GM21381 (cell line): ENCODE measurements at regions not wholly inside any gene's neighbourhood (a gene's known extent, or its start where the extent isn't known, plus 50 kb on each side); places are given as distances from the start of the nearest gene placed in this dataset.

Experiments
- ATAC-seq: cut with Tn5 transposase; IDR thresholded peaks from one replicate; pipeline ENCODE4 v1.9.1; 2021; ENCODE audit warnings: mild to moderate bottlenecking, moderate library complexity; ENCODE audit not compliant: unreplicated experiment

GRCh38 chr5:175054243-175054642 is 329.9 kb downstream of the MSX2 start:
- no peak for ATAC-seq

- ATAC-seq, result no peak
Measured at GRCh38 chr5:175052351-175052750, 328.0 kb downstream of the MSX2 start.

- no peak for ATAC-seq
Measured at GRCh38 chr5:175047048-175047447, 322.7 kb downstream of the MSX2 start.

- no peak for ATAC-seq
Measured at GRCh38 chr5:175045820-175046219, 321.4 kb downstream of the MSX2 start.

GRCh38 chr5:175037820-175038219 is 313.4 kb downstream of the MSX2 start:
- ATAC-seq, result no peak

- ATAC-seq, result no peak
Measured at GRCh38 chr5:175035882-175036533, 311.6 kb downstream of the MSX2 start.

GRCh38 chr5:175034924-175035323 is 310.5 kb downstream of the MSX2 start:
- no peak for ATAC-seq

GRCh38 chr5:175032741-175033151 is 308.4 kb downstream of the MSX2 start:
- ATAC-seq, result no peak

- no peak for ATAC-seq
Measured at GRCh38 chr5:175032013-175032412, 307.6 kb downstream of the MSX2 start.

- no peak for ATAC-seq
Measured at GRCh38 chr5:175027390-175027789, 303.0 kb downstream of the MSX2 start.

GRCh38 chr5:175025077-175025476 is 300.7 kb downstream of the MSX2 start:
- ATAC-seq, result no peak

GRCh38 chr5:175021841-175022625 is 297.7 kb downstream of the MSX2 start:
- ATAC-seq, result no peak

- no peak for ATAC-seq
Measured at GRCh38 chr5:175021321-175021720, 296.9 kb downstream of the MSX2 start.

- no peak for ATAC-seq
Measured at GRCh38 chr5:175015028-175015685, 290.8 kb downstream of the MSX2 start.

- no peak for ATAC-seq
Measured at GRCh38 chr5:175013251-175013650, 288.9 kb downstream of the MSX2 start.

GRCh38 chr5:175012267-175012666 is 287.9 kb downstream of the MSX2 start:
- ATAC-seq, result no peak

GRCh38 chr5:175003531-175003930 is 279.1 kb downstream of the MSX2 start:
- ATAC-seq, result no peak

GRCh38 chr5:175001876-175002645 is 277.7 kb downstream of the MSX2 start:
- no peak for ATAC-seq

- ATAC-seq, result no peak
Measured at GRCh38 chr5:175001311-175001710, 276.9 kb downstream of the MSX2 start.

- no peak for ATAC-seq
Measured at GRCh38 chr5:174999581-174999980, 275.2 kb downstream of the MSX2 start.

- no peak for ATAC-seq
Measured at GRCh38 chr5:174998131-174998730, 273.8 kb downstream of the MSX2 start.
